Activated CD4-positive, alpha-beta memory T cell treated with anti-CD3 and anti-CD28 coated beads for 36 hours (primary cell): ENCODE measurements at regions not wholly inside any gene's neighbourhood (a gene's known extent, or its start where the extent isn't known, plus 50 kb on each side); places are given as distances from the start of the nearest gene placed in this dataset.

Source experiments
- CTCF ChIA-PET: fragments of 350-600 bp; sonication (Branson Sonifier 250); formaldehyde crosslinking; loops from one replicate; lab custom pipeline; 2021; ENCODE audit warnings: antibody characterized with exemption, inconsistent platforms; lab: Charles Lee
- POLR2A ChIA-PET: fragments of 350-600 bp; sonication (Branson Sonifier 250); formaldehyde crosslinking; loops from one replicate; lab custom pipeline; 2021; ENCODE audit warnings: antibody characterized with exemption; lab: Charles Lee
- DNase-seq: peaks from one replicate; pipeline ENCODE4 v3.0.0-alpha.2; 2020
- H3K27ac Mint-ChIP-seq: one replicate; pipeline ENCODE4 v1.8.0; 2021; ENCODE audit warnings: mixed read lengths
- H3K27me3 Mint-ChIP-seq: one replicate; pipeline ENCODE4 v1.8.0; 2021; ENCODE audit warnings: mixed read lengths
- H3K36me3 Mint-ChIP-seq: one replicate; pipeline ENCODE4 v1.8.0; 2021; ENCODE audit warnings: mixed read lengths
- H3K4me1 Mint-ChIP-seq: one replicate; pipeline ENCODE4 v1.8.0; 2021; ENCODE audit warnings: low read depth, mixed read lengths
- H3K4me3 Mint-ChIP-seq: one replicate; pipeline ENCODE4 v1.8.0; 2021; ENCODE audit warnings: mild to moderate bottlenecking, mixed read lengths
- H3K9me3 Mint-ChIP-seq: one replicate; pipeline ENCODE4 v1.8.0; 2021; ENCODE audit warnings: mixed read lengths
- intact Hi-C: fragments of 100-400 bp; cut with micrococcal nuclease; formaldehyde crosslinking; loops from one replicate; pipeline ENCODE4 v1.15.1; 2023

DNA sequence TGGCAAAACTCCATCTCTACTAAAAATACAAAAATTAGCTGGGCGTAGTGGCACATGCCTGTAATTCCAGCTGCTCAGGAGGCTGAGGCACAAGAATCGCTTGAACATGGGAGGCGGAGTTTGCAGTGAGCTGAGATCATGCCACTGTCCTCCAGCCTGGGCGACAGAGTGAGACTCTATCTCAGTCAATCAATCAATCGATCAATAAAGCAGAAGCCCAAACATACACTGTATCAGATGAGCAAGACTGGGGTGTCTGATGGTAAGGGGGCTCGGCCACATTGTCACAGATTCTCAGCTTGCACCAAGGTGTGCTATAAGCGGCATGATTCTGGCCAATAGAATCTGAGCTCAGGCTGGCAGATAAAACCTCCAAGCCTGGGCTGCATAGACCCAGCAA lies 261.1 kb downstream of the BUD13 start:
- intact Hi-C loops: loop anchor here (5.0 kb wide), 1 partner anchor 181 kb away; no protein-coding TSS in a partner anchor
- H3K4me1 Mint-ChIP-seq: no peaks in the 10 kb centered on the region
- no peak for DNase-seq
- H3K4me3 Mint-ChIP-seq: no peak overlapping the region
- CTCF ChIA-PET: interaction anchor here (1.0 kb wide), 1 partner anchor 12 kb away, joined by 4 read pairs; no protein-coding TSS in a partner anchor
- H3K9me3 Mint-ChIP-seq: no peaks in the 10 kb centered on the region
- H3K27me3 Mint-ChIP-seq: peaks cover 19% of the 10 kb centered on the region
- POLR2A ChIA-PET: interaction anchor here (0.8 kb wide), 1 partner anchor 10 kb away, joined by 3 read pairs; no protein-coding TSS in a partner anchor
- H3K36me3 Mint-ChIP-seq: no peaks in the 10 kb centered on the region
- H3K27ac Mint-ChIP-seq: no peak overlapping the region

- Mint-ChIP-seq H3K9me3 (no peaks in the 10 kb centered on the region), H3K4me1 (no peaks in the 10 kb centered on the region), H3K27me3 (peaks cover 21% of the 10 kb centered on the region), H3K27ac (no peak overlapping the region), H3K36me3 (no peaks in the 10 kb centered on the region), H3K4me3 (no peak overlapping the region)
- ChIA-PET CTCF (interaction anchor here (1.0 kb wide), 1 partner anchor 12 kb away, joined by 4 read pairs; no protein-coding TSS in a partner anchor), POLR2A (interaction anchor here (0.8 kb wide), 1 partner anchor 10 kb away, joined by 3 read pairs; no protein-coding TSS in a partner anchor)
- DNase-seq: no peak
- intact Hi-C loops: loop anchor here (5.0 kb wide), 1 partner anchor 181 kb away; no protein-coding TSS in a partner anchor
Observed at GRCh38 chr11:116510886-116511650, 261.7 kb downstream of the BUD13 start.

- H3K27me3 Mint-ChIP-seq: peaks cover 25% of the 10 kb centered on the region
- H3K4me1 Mint-ChIP-seq: no peaks in the 10 kb centered on the region
- intact Hi-C loops: loop anchor here (5.0 kb wide), 1 partner anchor 182 kb away; no protein-coding TSS in a partner anchor
- DNase-seq: no peak
- no peak overlapping the region for H3K4me3 Mint-ChIP-seq
- no peaks in the 10 kb centered on the region for H3K36me3 Mint-ChIP-seq
- ChIA-PET POLR2A (no interaction called here), CTCF (no interaction called here)
- no peak overlapping the region for H3K27ac Mint-ChIP-seq
- no peaks in the 10 kb centered on the region for H3K9me3 Mint-ChIP-seq
Observed at GRCh38 chr11:116510166-116510565, 262.6 kb downstream of the BUD13 start.

- ChIA-PET POLR2A (no interaction called here), CTCF (no interaction called here)
- Mint-ChIP-seq H3K27ac (no peak overlapping the region), H3K27me3 (peaks cover 24% of the 10 kb centered on the region), H3K4me1 (no peaks in the 10 kb centered on the region), H3K36me3 (no peaks in the 10 kb centered on the region), H3K4me3 (no peak overlapping the region), H3K9me3 (no peaks in the 10 kb centered on the region)
- intact Hi-C loops: no loop called here
- no peak for DNase-seq
Observed at GRCh38 chr11:116509551-116509950, 263.2 kb downstream of the BUD13 start.

DNA sequence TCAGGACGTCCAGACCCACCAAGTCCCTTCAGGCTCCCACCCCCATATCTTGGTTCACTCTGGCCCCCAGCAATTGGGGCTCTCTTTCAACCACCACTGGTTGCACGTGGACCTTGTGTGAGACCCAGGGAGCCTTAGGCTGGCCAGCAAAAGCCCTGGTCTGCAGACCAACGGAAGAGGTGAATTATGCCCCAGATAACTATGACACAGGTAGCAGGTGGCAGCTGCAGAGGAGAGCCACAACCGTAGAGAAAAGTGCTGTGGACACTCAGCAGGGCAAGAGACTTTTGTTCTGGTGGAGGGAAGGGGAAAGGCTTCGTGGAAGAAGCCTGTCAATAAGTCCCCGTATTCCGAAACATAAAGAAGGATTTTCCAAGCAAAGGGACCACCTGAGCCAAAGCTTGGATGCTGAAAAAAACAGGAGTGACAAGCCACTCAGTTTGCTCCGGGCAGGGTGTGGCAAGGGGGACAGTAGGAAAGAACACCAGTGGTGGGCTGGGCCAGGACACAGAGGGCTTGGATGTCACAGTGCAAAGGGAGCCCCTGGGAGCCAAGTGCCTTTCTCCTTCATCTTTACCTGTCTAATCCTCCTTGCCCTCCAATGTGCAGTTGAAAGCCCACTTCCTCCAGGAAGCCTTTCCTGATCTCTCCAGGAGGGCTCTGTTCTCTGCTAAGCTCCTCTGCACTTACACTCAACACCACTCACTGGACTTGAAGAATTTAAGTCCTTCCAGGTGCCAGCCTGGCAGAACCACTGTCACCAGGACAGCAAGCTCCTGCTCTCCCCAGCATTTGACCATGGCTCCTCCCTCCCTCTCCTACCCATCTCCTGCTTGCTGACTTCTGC lies 264.7 kb downstream of the BUD13 start:
- Mint-ChIP-seq H3K36me3 (no peaks in the 10 kb centered on the region), H3K9me3 (no peaks in the 10 kb centered on the region), H3K4me1 (no peaks in the 10 kb centered on the region), H3K4me3 (no peak overlapping the region), H3K27me3 (peaks cover 37% of the 10 kb centered on the region), H3K27ac (no peak overlapping the region)
- ChIA-PET CTCF (interaction anchor here (0.9 kb wide), 1 partner anchor 9 kb away, joined by 4 read pairs; no protein-coding TSS in a partner anchor), POLR2A (no interaction called here)
- intact Hi-C loops: no loop called here
- no peak for DNase-seq

- Mint-ChIP-seq H3K4me3 (no peak overlapping the region), H3K27me3 (peaks cover 43% of the 10 kb centered on the region), H3K4me1 (no peaks in the 10 kb centered on the region), H3K36me3 (no peaks in the 10 kb centered on the region), H3K27ac (no peak overlapping the region), H3K9me3 (no peaks in the 10 kb centered on the region)
- ChIA-PET POLR2A (no interaction called here), CTCF (interaction anchor here (0.9 kb wide), 1 partner anchor 8 kb away, joined by 4 read pairs; no protein-coding TSS in a partner anchor)
- no peak for DNase-seq
- intact Hi-C loops: no loop called here
Observed at GRCh38 chr11:116507016-116507415, 265.8 kb downstream of the BUD13 start.

DNA sequence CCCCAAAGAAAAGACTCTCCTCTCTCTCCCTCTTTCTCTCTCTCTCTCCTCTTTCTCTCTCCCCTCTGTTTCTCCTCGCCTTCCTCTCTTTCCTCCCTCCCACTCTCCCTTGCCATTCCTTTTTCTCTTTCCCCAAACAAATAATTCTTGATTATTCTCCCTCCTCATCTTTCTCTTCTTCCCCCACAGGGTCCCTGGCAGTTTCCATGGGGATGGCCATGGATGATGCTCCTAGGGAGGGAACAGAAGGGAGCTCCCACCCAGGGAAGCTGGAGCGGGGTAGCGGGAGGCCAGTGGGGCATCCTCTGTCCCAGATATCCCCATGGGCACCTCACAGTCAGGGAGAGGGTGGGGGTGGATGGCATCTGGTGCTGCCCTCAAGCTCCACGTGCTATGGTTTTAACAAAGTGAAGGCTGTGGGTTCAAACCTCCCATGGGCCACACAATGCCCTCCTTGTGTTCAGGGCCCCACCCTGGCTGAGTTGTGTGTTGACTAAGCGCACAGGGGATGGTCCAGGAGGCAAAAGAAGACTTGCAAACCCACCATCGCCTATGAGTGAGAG lies 266.4 kb downstream of the BUD13 start:
- H3K4me3 Mint-ChIP-seq: no peak overlapping the region
- peaks cover 49% of the 10 kb centered on the region for H3K27me3 Mint-ChIP-seq
- no peaks in the 10 kb centered on the region for H3K9me3 Mint-ChIP-seq
- H3K27ac Mint-ChIP-seq: no peak overlapping the region
- no peak for DNase-seq
- intact Hi-C loops: no loop called here
- CTCF ChIA-PET: no interaction called here
- POLR2A ChIA-PET: no interaction called here
- H3K4me1 Mint-ChIP-seq: no peaks in the 10 kb centered on the region
- H3K36me3 Mint-ChIP-seq: no peaks in the 10 kb centered on the region

- peaks cover 53% of the 10 kb centered on the region for H3K27me3 Mint-ChIP-seq
- DNase-seq: no peak
- no peaks in the 10 kb centered on the region for H3K36me3 Mint-ChIP-seq
- no peaks in the 10 kb centered on the region for H3K4me1 Mint-ChIP-seq
- ChIA-PET CTCF (no interaction called here), POLR2A (no interaction called here)
- intact Hi-C loops: no loop called here
- no peak overlapping the region for H3K4me3 Mint-ChIP-seq
- H3K9me3 Mint-ChIP-seq: no peaks in the 10 kb centered on the region
- H3K27ac Mint-ChIP-seq: no peak overlapping the region
Observed at GRCh38 chr11:116505298-116506262, 267.2 kb downstream of the BUD13 start.

DNA sequence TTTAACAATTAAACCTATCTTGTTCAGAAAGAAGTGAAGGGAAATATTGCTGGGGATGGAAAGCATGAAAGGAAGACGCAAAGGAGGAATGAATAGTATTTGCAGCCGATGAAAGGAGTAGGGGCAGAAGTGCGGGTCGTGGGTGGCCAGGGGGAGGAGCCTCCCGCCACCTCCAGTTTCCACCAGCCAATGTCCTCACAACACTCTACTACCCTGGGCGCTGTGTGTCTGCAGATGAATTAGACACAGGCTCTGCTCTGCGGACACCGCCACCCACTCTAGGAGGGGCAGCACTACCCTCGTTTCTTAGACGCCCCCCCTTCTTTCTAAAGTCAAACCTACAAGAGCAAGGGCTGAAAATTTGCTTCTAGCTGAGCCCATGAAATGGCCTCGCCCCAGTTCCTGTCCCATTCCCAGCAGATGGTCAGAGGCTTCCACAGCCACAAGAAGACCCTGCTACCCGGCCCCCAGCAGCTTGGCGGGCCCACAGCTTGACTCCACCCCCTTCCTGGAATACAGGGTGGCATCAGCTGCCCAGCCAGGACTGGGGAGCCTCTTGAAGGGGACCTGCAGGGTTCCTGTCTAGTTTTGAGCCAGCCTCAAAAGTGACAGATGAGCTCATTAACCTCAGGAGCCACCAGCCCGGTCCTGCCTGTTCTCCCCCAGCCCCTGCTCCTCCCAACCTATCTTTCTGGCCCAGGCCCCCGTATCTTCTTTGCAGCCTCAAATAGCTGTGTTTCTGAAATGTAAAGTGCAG lies 268.1 kb downstream of the BUD13 start:
- H3K9me3 Mint-ChIP-seq: no peaks in the 10 kb centered on the region
- no peak overlapping the region for H3K27ac Mint-ChIP-seq
- peaks cover 54% of the 10 kb centered on the region for H3K27me3 Mint-ChIP-seq
- H3K4me3 Mint-ChIP-seq: no peak overlapping the region
- POLR2A ChIA-PET: no interaction called here
- H3K36me3 Mint-ChIP-seq: no peaks in the 10 kb centered on the region
- intact Hi-C loops: no loop called here
- DNase-seq: no peak
- CTCF ChIA-PET: no interaction called here
- H3K4me1 Mint-ChIP-seq: no peaks in the 10 kb centered on the region

DNA sequence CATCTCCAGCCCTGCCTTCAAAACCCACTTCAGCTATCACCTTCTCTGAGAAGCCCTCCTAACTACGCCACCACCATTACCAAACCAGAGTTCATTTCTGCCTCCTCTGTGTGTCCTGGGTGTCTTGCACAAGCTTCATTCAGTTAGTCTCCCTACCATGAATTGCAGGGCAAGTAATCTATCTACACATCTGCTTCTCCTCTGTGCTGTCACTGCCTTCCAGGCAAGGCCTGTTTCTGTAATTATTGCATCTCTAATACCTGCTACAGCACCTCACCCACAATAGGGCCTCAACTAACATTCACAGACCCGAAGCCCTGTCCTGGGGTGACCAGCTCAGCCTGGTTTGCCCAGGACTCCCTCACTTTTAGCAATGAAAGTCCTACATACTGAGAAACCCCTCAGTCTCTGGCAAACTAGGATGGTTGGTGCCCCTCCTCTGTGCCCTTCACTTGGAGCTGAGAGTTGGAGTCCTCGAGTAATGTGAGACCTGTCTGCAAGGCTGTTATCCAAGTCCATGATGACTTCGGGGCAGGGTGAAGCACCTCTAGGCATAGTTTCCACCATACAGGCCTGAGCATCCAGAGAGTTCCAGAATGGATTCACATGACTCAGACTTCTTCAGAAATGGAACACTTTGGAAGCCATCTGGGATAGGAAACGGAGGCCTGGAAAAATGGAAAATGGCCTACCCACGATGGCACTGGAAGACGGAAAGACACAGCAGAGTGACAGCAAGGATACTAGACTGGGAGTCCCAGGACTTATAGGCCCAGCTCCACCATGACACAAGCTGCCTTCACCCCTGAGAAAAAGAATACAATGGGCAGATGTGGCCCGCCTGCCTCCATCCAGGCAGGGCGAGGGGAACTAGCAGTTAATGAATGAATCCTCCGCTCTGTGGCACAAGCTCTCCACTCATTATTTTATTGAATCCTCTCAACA lies 269.3 kb downstream of the BUD13 start:
- CTCF ChIA-PET: no interaction called here
- intact Hi-C loops: no loop called here
- DNase-seq: no peak
- POLR2A ChIA-PET: no interaction called here
- no peak overlapping the region for H3K4me3 Mint-ChIP-seq
- no peaks in the 10 kb centered on the region for H3K4me1 Mint-ChIP-seq
- H3K9me3 Mint-ChIP-seq: no peaks in the 10 kb centered on the region
- peaks cover 50% of the 10 kb centered on the region for H3K27me3 Mint-ChIP-seq
- H3K36me3 Mint-ChIP-seq: no peaks in the 10 kb centered on the region
- no peak overlapping the region for H3K27ac Mint-ChIP-seq
